PFSK-1 (cell line): ENCODE measurements at regions not wholly inside any gene's neighbourhood (a gene's known extent, or its start where the extent isn't known, plus 50 kb on each side); places are given as distances from the start of the nearest gene placed in this dataset.

Experiments used
- FOXP2 ChIP-seq: optimal IDR thresholded peaks from 2 replicates; pipeline ENCODE3; 2011; ENCODE audit warnings: borderline replicate concordance, control low read depth, inconsistent platforms; ENCODE audit not compliant: insufficient read depth; ENCODE audit errors: extremely low read length, extremely low read depth
- POLR2AphosphoS5 ChIP-seq: IDR thresholded peaks from 2 replicates; pipeline ENCODE4 v1.6.1; 2012; ENCODE audit warnings: low read depth, mild to moderate bottlenecking, control low read depth, low read length, moderate library complexity
- REST ChIP-seq, 2 experiments: IDR thresholded peaks; 2 replicates each; pipeline versions ENCODE4 v1.6.1 to v1.8.0; 2011 to 2012; ENCODE audit warnings: low read depth in 2 of 2, low read length in 2 of 2, control low read depth in 1 of 2, inconsistent platforms in 1 of 2, mild to moderate bottlenecking in 1 of 2, moderate library complexity in 1 of 2; ENCODE audit not compliant: insufficient read depth in 1 of 2
- SIN3A ChIP-seq: IDR thresholded peaks from 2 replicates; pipeline ENCODE4 v1.6.1; 2012; ENCODE audit warnings: mild to moderate bottlenecking, low read length, moderate library complexity, borderline replicate concordance; ENCODE audit not compliant: insufficient read depth
- TAF1 ChIP-seq: IDR thresholded peaks from 2 replicates; pipeline ENCODE4 v1.6.1; 2012; ENCODE audit warnings: low read length, control low read depth, borderline replicate concordance; ENCODE audit not compliant: insufficient read depth

GRCh38 chr4:27360131-27360530 is 499.5 kb downstream of the STIM2 start:
- TF ChIP-seq SIN3A, result no peak
- no peak for TF ChIP-seq TAF1
- no peak for TF ChIP-seq REST (IDR thresholded peaks at IDR 0.05; ENCODE audit: insufficient read depth in 1 of 2, low read depth in 2 of 2, low read length in 2 of 2)
- TF ChIP-seq FOXP2, result no peak
- TF ChIP-seq POLR2AphosphoS5, result no peak

GRCh38 chr4:27360790-27361267 is 500.2 kb downstream of the STIM2 start:
- no peak for TF ChIP-seq TAF1
- TF ChIP-seq REST (IDR thresholded peaks at IDR 0.05; ENCODE audit: insufficient read depth in 1 of 2, low read depth in 2 of 2, low read length in 2 of 2), result no peak
- no peak for TF ChIP-seq POLR2AphosphoS5

- no peak for TF ChIP-seq SIN3A
- no peak for TF ChIP-seq TAF1
- no peak for TF ChIP-seq POLR2AphosphoS5
- no peak for TF ChIP-seq REST (IDR thresholded peaks at IDR 0.05; ENCODE audit: insufficient read depth in 1 of 2, low read depth in 2 of 2, low read length in 2 of 2)
- TF ChIP-seq FOXP2, result no peak
These were observed 503.9 kb downstream of the STIM2 start for GRCh38 chr4:27364509-27364908.

DNA sequence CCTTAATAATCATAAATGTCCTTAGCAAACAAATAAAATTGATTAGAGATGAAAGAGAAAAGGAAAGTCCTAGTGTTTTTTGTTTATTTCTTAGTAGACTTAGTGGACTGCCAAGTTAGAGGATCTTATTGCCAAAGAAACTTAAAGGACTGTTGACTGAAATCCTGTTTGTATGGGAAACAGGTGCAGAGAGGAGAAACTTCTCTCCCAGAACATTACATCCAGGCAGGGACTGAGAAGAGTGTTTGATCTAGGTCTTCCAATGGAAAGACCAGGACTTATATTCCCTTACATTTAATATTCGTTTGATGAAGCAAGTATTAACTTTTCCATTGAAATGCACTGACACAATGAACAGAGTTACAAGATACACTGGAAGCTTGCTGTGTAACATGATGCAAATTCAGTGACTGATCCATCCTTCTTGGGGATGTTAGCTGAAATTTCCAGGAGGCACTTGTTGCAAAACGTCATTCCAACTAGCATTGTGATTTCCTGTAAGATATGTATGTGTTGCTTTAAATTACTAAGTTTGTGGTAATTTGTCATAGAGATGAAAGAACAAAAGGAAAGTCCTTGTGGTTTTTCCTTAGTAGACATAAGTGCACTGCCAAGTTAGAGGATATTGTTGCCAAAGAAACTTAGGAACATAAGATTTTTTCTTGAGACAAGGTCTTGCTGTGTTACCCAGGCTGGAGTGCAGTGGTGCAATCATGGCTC is 505.6 kb downstream of the STIM2 start:
- TF ChIP-seq SIN3A (no peak), TAF1 (no peak), REST (IDR thresholded peaks at IDR 0.05; ENCODE audit: insufficient read depth in 1 of 2, low read depth in 2 of 2, low read length in 2 of 2) (no peak), POLR2AphosphoS5 (no peak), FOXP2 (no peak)
